ENCODE measurements at regions not wholly inside any gene's neighbourhood (a gene's known extent, or its start where the extent isn't known, plus 50 kb on each side); places are given as distances from the start of the nearest gene placed in this dataset.
A peak's percentile ranks its signal among the peaks of the same experiment; 100 is the strongest.
"Not testable (repeated sequence)": the region's sequence is repeated elsewhere in the genome, so short reads cannot be mapped to it uniquely, and the experiment has no call there.

DNA sequence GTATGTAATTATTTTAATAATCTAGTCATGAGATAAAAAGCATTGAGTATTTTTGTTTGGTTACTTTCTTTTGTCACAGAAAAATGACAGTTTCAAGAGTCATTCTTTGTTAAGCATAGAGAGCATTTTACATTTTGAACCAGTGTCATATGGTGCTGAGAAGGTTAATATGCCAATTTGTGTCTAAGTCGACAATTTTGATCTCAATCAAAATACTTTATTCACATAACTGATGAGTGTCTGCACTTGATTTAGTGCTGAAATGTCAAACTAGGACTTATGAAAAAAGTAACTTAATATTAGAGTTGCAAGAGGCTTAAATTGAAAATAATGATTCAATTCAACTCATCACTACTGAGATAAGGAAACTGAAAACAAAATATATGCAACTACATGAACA lies 1804.6 kb upstream of the ACO1 start:
- in situ Hi-C loops (cut with HindIII; ENCODE audit: low pct_unique_long_range_greater_than_20kb, low sequenced_read_pairs) = no loop called here
- no peak for DNase-seq (ENCODE audit: low read depth)

DNA sequence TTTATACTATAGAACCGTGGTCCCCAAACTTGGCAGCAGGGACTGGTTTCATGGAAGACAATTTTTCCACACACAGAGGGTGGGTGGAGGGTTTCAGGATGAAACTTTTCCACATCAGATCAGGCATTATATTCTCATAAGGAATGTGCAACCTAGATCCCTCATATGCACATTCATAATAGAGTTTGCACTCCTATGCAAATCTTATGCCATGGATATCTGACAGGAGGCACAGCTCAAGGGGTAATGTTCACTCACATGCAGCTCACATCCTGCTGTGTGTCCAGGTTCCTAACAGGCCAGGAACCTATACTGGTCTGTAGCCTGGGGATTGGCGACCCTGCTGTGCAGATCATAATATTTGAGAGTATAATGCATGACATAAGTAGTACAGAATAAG lies 1802.2 kb upstream of the ACO1 start:
- in situ Hi-C loops (cut with HindIII; ENCODE audit: low pct_unique_long_range_greater_than_20kb, low sequenced_read_pairs) = no loop called here
- no peak for DNase-seq (ENCODE audit: low read depth)

- DNase-seq (ENCODE audit: low read depth) = no peak
- in situ Hi-C loops (cut with HindIII; ENCODE audit: low pct_unique_long_range_greater_than_20kb, low sequenced_read_pairs) = no loop called here
Measured at GRCh38 chr9:30584559-30584958, 1799.9 kb upstream of the ACO1 start.

- no peak for DNase-seq (ENCODE audit: low read depth)
- in situ Hi-C loops (cut with HindIII; ENCODE audit: low pct_unique_long_range_greater_than_20kb, low sequenced_read_pairs) = no loop called here
Measured at GRCh38 chr9:30591461-30591860, 1793.0 kb upstream of the ACO1 start.

DNA sequence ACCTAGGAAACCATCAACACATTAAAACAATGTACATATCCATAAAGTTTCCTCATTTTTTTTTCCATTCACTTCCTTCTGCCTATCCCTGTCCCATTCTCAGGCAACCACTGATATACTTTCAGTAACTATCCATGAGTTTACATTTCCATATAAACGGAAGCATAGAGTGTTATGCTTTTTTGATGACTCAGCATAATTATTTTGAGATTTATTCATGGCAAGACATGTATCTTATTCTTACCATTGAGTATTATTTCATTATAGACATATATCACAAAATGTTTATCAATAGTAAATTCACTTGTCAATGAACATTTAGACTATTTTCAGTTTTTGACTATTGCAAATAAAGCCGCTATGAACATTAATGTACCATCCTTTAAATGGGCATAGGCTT lies 1786.8 kb upstream of the ACO1 start:
- no peak for DNase-seq (ENCODE audit: low read depth)
- in situ Hi-C loops (cut with HindIII; ENCODE audit: low pct_unique_long_range_greater_than_20kb, low sequenced_read_pairs) = no loop called here

- no peak for DNase-seq (ENCODE audit: low read depth)
- in situ Hi-C loops (cut with HindIII; ENCODE audit: low pct_unique_long_range_greater_than_20kb, low sequenced_read_pairs) = no loop called here
Measured at GRCh38 chr9:30605936-30606335, 1778.5 kb upstream of the ACO1 start.

DNA sequence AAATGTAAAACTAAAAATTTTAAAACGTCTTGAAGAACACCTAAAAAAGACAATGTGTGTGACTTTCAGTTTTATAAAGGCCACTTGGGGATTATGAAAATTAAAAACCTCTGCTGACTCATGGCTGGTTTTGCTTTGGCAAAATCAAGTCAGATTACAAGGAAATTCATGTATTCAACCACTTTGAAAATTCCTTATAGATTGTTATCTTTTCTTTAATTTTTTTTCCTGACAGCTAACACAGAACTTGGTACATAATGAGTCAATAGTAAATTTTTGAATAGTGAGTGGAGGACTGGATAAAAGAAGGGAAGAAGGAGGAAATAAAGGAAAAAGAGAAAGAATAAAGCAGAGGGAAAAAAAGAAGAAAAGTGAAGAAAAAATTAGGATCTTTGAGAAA lies 1774.7 kb upstream of the ACO1 start:
- DNase-seq (ENCODE audit: low read depth) = no peak
- in situ Hi-C loops (cut with HindIII; ENCODE audit: low pct_unique_long_range_greater_than_20kb, low sequenced_read_pairs) = no loop called here

DNA sequence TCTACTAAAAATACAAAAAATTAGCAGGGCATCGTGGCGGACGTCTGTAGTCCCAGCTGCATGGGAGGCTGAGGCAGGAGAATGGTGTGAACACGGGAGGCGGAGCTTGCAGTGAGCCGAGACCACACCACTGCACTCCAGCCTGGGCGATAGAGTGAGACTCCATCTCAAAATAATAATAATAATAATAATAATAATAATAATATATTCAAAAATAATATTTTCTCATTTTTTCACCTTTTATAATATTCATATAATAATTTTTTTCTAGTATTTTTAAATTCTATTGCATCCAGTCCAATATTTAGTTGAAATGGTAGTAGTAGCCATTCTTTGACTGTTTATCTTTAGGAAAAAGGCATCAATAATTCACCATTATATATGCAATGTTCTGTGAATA lies 1767.7 kb upstream of the ACO1 start:
- in situ Hi-C loops (cut with HindIII; ENCODE audit: low pct_unique_long_range_greater_than_20kb, low sequenced_read_pairs); DNase-seq (ENCODE audit: low read depth): not testable (repeated sequence)

- in situ Hi-C loops (cut with HindIII; ENCODE audit: low pct_unique_long_range_greater_than_20kb, low sequenced_read_pairs) = no loop called here
- DNase-seq (ENCODE audit: low read depth) = no peak
Measured at GRCh38 chr9:30622561-30622960, 1761.9 kb upstream of the ACO1 start.

GRCh38 chr9:30628915-30629567 lies 1755.4 kb upstream of the ACO1 start:
- in situ Hi-C loops (cut with HindIII; ENCODE audit: low pct_unique_long_range_greater_than_20kb, low sequenced_read_pairs) = no loop called here
- peak; percentile 69 for DNase-seq (ENCODE audit: low read depth)

DNA sequence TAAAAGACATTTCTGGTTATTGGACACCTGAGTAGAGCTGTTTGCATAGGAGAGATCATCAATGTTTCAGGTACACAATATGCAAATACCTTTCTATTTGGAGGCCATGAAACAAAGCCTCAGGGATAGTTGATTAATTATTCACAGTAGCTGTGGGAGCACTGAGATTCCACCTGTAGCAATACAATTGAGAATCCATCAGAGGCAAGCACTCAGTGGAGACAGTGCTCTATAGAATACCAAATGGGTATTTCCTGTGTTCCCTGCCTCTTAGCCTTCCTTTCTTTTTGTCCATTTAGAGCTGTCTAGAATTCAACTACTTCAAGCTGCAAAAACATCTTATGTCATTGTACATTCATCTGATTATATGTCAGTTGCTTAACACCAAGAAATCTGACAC lies 1754.0 kb upstream of the ACO1 start:
- DNase-seq (ENCODE audit: low read depth) = no peak

GRCh38 chr9:30646639-30647038 lies 1737.8 kb upstream of the ACO1 start:
- DNase-seq (ENCODE audit: low read depth); in situ Hi-C loops (cut with HindIII; ENCODE audit: low pct_unique_long_range_greater_than_20kb, low sequenced_read_pairs): not testable (repeated sequence)

More for the DNA sequence above, 1754.0 kb upstream of the ACO1 start:
- in situ Hi-C loops (cut with HindIII; ENCODE audit: low pct_unique_long_range_greater_than_20kb, low sequenced_read_pairs) = no loop called here

DNA sequence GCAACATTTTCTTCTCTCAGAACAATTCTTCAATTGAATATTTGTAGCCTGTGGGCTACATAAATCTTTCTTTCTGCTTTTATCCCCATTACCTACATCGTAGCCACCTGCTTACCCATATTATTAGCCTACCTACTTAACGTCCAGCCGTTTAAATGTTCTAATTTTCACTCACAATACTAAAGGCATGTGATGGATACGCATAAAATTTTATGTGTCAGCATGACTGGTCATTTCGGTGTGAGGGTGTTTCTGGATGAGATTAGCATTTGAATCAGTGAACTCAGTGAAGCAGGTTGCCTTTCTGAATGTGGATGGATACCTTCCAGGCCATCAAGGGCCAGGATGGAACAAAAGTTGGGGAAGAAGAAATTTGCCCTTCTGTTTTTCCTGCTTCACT lies 1722.5 kb upstream of the ACO1 start:
- DNase-seq (ENCODE audit: low read depth) = peak; percentile 86
- in situ Hi-C loops (cut with HindIII; ENCODE audit: low pct_unique_long_range_greater_than_20kb, low sequenced_read_pairs) = no loop called here

GRCh38 chr9:30670805-30671562 lies 1713.5 kb upstream of the ACO1 start:
- no peak for DNase-seq (ENCODE audit: low read depth)
- in situ Hi-C loops (cut with HindIII; ENCODE audit: low pct_unique_long_range_greater_than_20kb, low sequenced_read_pairs) = no loop called here

DNA sequence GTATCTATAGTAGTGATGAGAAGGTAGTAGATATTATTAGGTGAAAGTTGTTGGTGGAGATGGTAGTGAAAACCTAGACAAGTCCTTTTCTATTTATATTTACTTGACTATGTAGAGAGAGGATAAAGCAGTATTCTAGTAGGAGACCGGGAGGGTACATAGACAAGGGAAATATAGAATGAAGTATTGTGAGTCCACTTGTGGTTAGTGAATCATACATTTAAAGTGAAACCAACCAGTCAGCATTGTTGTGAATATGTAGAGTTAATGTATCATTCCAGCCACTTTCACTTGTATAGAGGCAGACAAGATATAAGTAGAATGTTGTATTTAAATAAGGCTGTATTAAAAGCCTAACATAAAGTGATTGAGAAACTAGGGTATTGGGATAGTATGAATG lies 1711.3 kb upstream of the ACO1 start:
- in situ Hi-C loops (cut with HindIII; ENCODE audit: low pct_unique_long_range_greater_than_20kb, low sequenced_read_pairs) = no loop called here
- DNase-seq (ENCODE audit: low read depth) = no peak

GRCh38 chr9:30676651-30677050 lies 1707.8 kb upstream of the ACO1 start:
- no peak for DNase-seq (ENCODE audit: low read depth)
- in situ Hi-C loops (cut with HindIII; ENCODE audit: low pct_unique_long_range_greater_than_20kb, low sequenced_read_pairs) = no loop called here

GRCh38 chr9:30677221-30677620 lies 1707.2 kb upstream of the ACO1 start:
- DNase-seq (ENCODE audit: low read depth) = no peak
- in situ Hi-C loops (cut with HindIII; ENCODE audit: low pct_unique_long_range_greater_than_20kb, low sequenced_read_pairs) = no loop called here

DNA sequence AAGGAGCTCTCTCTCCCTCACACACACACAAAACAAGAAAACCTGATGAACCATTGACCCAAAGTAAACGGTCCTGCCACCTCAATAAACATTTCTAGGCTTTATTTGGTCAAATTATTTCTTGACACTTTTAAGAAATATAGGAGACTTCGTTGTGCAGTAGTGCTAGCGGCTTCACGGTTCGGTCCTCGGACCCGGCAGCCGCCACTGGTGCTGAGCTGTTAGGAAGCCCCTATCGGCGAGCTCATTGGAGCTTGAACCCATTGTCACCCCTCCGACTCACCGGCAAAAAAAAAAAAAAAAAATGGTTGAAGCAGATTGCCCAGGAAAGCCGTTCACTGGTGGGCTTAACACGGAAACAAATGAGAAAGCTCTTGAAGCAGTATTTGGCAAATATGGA lies 1695.6 kb upstream of the ACO1 start:
- no peak for DNase-seq (ENCODE audit: low read depth)
- in situ Hi-C loops (cut with HindIII; ENCODE audit: low pct_unique_long_range_greater_than_20kb, low sequenced_read_pairs) = no loop called here

GRCh38 chr9:30697958-30698357 lies 1686.5 kb upstream of the ACO1 start:
- in situ Hi-C loops (cut with HindIII; ENCODE audit: low pct_unique_long_range_greater_than_20kb, low sequenced_read_pairs) = no loop called here
- no peak for DNase-seq (ENCODE audit: low read depth)

DNA sequence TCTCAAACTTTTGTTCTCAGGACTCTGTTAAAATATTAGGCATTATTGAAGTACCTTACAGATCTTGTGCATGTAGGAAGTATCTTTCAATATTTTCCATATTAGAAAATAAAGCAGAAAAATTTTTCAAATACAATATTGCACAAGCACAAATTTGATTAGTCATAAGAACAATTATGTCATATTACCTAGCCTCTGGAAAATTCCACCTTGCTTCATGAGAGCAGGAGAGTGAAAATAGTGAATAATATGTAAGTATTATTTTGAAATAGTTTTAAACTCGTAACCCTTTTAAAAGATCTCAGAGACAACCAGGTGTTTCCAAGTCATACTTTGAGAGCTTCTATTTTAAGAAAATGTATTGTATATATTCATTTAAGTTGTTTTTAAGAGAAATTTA lies 1672.9 kb upstream of the ACO1 start:
- in situ Hi-C loops (cut with HindIII; ENCODE audit: low pct_unique_long_range_greater_than_20kb, low sequenced_read_pairs) = no loop called here
- DNase-seq (ENCODE audit: low read depth) = no peak

Measured in Caki2 (cell line).